ENCODE measurements at regions not wholly inside any gene's neighbourhood (a gene's known extent, or its start where the extent isn't known, plus 50 kb on each side); places are given as distances from the start of the nearest gene placed in this dataset.
A peak's percentile ranks its signal among the peaks of the same experiment; 100 is the strongest.
"Not testable (repeated sequence)": the region's sequence is repeated elsewhere in the genome, so short reads cannot be mapped to it uniquely, and the experiment has no call there.

DNA sequence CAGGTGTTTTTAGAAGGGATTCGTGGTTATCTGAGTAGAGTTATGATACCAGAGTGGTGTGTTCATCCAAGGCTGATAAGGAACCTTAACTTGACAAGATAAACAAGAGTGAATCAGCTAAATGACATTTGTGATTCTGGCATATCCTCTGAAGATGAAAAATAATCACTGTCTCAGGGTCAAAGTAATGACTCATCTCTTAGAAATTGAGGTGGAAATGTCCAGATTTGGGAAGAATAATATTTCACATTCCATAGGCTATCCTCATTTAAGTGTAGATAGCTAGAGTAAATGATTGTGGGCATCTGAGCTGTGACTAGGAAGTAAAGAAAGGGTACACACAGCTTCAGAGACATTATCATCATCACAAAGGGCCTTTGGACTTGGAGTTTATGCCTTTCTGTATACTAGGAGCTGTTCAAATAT is 255.7 kb downstream of the GJA1 start:
- DNase-seq (ENCODE audit: low read depth) = no peak

DNA sequence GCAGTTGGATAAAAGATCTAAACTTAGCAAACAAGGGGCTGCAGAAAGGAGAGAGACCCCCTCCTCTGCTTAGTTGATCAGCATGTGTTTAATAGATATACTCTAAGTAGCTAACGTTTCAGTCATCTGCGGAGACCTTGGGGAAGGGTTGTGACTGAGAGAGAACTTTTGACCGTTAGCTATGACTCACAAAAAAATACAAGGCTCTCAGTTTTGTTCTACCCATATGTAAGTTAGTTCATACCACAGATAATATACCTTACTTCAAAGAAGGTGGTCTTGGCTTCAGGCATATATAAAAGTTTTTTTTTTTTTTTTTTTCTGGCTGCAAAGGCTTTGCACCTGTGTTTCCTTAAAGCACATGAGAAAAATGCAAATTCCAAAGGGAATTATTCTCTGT is 258.9 kb downstream of the GJA1 start:
- DNase-seq (ENCODE audit: low read depth) = no peak

DNA sequence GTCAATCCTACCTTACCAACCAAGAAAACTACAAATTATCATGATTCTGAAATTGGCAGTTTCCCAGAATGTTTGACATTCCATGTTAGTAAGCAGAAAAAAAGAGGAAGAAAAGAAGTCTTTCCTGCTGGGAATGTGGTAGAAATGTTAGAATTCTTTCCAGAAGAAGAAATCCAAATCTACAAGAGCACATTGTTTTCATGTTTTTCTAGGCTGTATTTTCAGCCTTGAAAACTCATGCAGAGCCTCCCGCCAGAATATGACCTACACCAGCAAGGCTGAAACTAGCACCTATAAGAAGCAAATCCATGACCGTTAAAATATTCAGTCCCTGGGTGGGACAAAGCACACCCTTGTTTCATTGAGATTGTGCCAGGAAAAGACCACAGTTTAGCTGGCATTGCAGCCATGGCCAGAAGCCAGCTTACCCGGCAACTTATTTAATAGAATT is 259.4 kb downstream of the GJA1 start:
- peak; percentile 33 for DNase-seq (ENCODE audit: low read depth)

DNA sequence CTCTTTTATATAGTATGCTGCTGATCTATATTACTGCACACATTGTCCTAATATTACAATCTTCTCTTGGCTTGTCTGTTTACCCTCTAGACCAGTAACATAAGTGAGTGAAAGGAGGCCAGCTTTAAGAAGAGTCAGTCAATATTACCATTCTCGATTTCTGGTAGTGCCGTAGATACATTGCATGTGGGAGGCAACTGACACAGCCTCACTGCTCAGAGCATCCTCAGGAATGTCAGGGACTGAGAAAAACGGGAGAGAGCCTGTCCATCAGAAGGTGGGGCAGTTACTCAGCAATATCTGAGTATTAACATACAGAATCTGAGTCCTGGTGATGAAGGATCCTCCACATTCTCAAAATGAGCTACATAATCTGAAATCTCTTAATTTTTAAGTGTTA is 259.9 kb downstream of the GJA1 start:
- DNase-seq (ENCODE audit: low read depth) = no peak

DNA sequence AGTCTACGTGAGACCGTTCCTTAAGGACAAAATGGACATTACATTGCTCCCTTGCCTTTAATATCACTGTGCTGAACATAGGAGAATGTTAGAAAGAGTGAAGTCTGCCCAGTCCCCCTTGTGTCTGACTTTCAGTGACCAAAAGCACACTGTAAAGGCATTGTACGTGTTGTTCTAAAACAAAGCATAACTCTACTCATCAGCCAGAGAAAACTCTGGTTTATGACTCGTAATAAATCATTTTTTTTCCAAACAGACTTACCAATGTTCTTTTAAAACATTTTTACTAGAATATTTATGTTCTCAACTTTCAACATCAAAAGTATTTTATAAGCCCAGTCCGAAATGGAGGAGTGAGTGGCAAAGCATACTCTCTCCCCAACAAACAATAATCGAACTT is 262.5 kb downstream of the GJA1 start:
- no peak for DNase-seq (ENCODE audit: low read depth)

DNA sequence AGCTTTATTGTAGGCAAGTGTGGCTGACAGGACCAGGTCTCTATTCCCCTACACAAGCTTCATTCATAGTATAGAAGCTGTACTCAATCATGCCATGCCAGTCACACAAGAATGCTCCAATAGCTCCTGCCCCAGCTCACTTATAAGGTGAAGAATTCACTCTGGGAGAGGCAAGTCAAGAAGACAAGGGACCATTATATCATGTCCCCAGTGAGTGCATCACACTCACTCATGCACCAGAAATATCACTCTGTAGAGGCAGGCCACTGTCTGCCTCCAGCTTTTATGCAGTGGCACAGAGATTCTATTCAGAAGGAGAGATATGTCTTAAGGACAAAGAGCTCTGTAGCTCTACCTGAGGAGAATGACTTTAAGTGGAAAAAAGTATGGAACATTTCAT is 263.2 kb downstream of the GJA1 start:
- no peak for DNase-seq (ENCODE audit: low read depth)

DNA sequence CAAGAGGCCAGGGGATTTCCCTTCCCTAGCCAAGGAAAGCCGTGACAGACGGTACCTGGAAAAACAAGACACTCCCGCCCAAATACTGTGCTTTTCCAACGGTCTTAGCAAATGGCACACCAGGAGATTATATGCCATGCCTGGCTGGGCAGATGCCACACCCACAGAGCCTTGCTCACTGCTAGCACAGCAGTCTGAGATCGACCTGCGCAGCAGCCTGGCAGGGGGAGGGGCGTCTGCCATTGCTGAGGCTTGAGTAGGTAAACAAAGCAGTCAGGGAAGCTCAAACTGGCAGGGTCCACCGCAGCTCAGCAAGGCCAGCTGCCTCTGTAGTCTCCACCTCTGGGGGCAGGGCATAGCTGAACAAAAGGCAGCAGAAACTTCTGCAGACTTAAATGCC is 267.7 kb downstream of the GJA1 start:
- not testable (repeated sequence) for DNase-seq (ENCODE audit: low read depth)

DNA sequence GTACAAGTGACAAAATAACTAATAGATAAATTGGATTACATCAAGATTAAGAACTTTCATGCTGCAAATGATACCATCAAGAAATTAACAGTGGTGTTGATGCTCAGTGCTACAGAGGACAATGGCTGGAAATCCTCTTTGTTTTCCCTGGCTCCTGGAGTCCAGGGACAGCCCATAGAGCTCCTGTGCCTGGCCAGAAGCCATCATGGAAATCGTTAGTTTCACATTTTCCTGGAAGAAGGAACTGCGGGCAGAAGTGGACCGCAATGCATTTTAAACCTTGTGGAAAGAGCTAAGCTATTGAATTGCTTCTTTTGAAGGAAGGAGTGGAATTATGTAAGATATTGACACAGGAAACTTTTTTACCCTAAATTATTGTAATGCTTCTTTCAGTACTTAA is 276.0 kb downstream of the GJA1 start:
- DNase-seq (ENCODE audit: low read depth) = peak; percentile 47

DNA sequence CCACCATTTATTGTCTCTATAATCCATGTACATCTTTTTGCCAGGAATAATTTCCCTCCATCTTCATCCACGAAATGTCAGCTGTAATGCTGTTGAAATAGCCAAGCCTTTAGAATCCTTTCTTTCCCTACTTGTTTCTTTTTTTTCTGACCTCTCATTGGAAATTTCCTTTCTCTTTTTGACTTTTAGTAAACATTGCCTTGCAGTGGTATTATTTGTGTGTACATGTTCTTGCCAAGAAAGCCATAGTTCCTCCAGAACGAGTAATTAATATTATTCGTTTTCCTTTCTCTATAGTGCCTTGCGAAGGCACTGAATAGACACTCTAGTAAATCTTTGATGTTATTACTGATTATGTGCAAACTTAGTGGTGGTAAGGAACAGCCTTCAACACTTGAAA is 282.2 kb downstream of the GJA1 start:
- no peak for DNase-seq (ENCODE audit: low read depth)

DNA sequence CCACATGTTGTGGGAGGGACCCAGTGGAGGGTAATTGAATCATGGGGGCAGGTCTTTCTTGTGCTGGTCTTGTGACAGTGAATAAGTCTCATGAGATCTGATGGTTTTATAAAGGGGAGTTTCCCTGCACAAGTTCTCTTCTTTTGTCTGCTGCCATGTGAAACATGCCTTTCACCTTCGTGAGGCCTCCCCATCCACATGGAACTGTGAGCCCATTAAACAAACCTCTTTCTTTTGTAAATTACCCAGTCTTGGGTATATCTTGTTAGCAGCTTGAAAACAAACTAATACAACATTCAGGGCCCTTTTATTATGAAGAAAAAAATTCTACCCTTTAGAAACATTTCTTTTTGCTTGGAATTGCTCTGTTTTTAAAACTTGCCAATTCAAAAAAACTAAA is 285.4 kb downstream of the GJA1 start:
- not testable (repeated sequence) for DNase-seq (ENCODE audit: low read depth)

DNA sequence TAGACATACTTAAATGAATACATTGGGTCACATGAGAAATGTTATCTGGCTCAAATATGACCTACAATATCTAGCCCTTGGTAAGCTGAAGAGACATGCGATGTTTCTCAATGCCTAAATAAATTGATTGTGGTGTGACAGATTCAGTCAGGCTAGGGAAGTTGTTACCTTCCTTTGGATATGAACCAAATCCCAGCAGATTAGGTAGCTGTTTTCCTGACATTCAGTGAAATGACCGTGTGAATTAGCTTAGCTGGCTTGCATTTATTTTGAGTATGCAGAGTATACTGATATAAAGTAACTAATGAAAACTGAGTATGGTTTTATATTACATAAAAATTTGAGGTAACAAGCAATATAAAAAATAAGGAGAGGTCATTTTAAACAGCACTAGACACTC is 288.2 kb downstream of the GJA1 start:
- DNase-seq (ENCODE audit: low read depth) = no peak

DNA sequence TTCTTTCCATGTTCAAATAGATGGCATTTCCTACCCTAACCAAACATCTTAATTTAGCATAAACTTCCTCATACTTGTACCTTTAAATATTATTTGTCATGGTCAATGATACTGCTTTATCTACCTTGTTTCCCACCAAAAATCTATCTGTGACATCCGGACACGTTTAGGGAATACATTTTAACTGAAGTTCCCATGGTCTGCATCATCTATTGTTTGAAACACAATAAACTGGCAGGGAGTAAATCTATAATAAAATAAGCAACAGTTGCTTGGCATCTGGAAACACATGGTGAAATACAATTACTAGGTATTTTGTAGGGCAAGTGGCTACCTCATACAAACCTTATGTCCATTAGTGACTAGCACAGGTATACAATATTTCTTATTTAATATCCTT is 289.1 kb downstream of the GJA1 start:
- no peak for DNase-seq (ENCODE audit: low read depth)

DNA sequence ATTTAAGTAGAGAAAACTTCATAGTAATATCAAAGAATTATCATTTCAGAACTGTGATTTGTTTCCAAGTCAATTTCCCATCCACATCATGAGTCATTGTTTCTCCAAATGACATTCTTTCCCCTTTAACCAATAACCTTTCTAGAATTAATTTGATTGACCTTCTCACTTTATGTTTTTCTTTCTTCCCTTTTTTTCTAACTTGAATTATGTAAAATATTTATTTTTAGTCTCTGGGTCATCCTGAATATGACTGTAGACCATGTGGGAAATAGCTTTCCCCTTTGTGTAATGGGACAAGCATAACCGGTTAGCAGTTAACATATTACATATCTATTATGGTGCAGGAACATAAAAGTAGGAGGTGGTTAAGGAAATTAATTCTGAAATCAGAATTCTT is 291.1 kb downstream of the GJA1 start:
- peak; percentile 69 for DNase-seq (ENCODE audit: low read depth)

DNA sequence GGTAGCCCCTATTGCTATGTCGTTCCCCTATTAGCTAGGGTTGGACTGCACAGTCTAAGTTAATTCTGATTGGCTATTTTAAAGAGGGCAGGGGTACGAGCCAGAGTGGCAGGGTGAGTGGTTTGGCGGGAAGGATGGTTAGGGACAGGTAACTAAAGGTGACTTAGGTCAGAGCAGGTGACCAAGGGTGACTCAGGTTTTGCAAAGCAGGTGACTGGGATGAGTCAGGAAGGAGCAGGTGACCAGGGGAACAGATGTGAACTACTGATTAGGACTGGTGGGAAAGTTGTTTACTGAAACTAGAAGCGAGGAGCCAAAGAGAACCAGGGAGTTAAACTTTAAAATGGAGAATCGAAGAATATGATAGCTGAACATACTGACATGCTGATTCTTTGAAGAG is 295.2 kb downstream of the GJA1 start:
- DNase-seq (ENCODE audit: low read depth) = no peak

DNA sequence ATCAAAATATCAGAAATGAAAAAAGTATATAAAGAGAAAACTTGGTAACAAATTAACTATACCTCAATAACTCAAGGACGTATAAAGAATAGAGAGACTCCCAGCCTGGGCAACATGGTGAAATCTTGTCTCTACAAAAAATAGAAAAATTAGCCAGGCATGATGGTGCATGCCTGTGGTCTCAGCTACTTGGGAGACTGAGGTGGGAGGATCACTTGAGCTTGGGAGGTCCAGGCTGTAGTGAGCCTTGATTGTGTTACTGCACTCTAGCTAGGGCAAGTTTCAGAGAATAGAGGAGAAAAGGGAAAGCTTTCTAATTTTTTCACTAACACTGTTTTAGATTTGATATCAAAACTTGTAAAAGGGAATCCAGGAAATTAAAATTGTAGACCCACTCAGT is 295.9 kb downstream of the GJA1 start:
- no peak for DNase-seq (ENCODE audit: low read depth)

DNA sequence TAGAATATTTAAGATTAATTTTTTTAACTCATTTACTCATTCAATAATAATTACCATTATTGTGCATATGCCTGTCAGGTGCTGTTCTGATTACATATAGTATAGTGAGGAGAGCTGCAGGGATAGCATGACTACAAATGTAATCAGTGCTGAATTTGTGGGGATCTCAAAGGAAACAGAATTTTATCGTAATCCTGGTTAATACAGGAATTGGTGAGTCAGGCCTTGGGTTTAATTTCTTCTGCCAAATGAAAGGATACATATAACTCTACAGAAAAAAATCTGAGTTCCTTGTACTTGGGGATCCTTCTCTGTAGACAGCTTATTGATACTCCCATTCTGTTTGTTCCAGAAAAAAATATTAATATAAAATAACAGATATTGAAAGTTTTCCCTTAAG is 297.2 kb downstream of the GJA1 start:
- DNase-seq (ENCODE audit: low read depth) = peak; percentile 59

DNA sequence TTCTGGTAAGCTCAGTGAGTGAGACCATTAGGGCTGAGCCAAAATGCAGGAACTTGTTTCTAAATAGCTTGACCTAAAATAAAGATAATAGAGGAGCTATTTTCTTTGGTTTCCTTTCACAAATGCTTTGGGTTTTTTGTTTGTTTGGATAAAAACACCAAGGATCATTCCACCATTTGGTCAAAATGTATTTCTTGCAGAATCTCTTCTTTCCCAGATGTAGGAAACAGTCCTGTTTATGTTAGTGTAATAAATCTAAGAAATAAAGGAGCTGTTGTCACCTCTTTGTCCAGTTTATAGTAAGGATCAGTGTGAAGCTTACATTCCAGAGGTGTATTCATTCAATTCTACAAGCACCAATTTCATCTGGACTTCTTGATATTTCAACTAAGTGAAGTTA is 297.8 kb downstream of the GJA1 start:
- DNase-seq (ENCODE audit: low read depth) = no peak

DNA sequence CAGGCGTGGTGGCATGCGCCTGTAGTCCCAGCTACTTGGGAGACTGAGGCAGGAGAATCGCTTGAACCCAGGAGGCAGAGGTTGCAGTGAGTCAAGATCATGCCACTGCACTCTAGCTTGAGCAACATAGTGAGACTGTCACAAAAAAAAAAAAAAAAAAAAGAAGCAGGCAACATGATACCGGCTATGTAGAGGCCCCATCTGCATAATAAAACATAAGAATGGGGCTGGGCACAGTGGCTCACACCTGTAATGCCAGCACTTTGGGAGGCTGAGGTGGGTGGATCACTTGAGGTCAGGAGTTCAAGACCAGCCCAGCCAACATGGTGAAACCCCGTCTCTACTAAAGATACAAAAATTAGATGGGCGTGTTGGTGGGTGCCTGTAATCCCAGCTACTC is 304.7 kb downstream of the GJA1 start:
- DNase-seq (ENCODE audit: low read depth) = not testable (repeated sequence)

DNA sequence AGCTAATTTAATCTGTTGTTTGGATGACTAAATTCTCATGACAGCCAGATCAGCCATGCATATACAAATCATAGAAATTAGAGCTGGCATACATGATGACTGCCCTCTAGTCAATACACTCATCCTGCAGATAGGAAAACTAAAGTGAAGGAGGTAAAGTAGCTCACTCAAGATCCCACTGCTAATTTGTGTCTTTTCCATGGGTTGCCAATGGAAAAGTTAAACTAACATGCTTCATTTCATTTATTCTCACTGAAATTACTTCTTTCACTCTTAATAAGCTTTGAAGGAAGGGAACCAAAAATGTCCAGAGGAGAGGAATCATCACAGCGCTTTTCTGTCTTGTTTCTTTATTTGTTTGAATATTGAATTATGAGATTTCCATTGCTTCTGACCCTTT is 308.2 kb downstream of the GJA1 start:
- DNase-seq (ENCODE audit: low read depth) = no peak

DNA sequence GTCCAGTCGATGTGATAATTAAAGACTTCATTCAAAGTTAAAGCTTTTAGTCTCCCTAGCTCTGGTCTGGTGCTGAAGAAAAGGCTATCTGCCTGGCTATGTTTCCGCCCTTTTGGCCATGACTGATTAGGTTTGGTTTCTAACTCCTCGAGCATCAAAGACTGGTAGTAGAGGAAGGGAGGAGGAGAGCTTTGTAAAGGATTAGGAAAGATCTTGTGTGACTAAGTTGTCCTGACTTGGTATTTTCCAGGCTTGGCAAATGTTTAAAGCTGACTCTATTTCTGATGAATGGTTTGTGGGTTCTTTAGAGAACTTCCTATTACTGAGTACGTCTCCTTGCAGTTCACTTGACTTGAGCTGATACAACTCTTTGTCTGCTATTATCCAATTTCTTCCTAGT is 312.9 kb downstream of the GJA1 start:
- DNase-seq (ENCODE audit: low read depth) = peak; percentile 89

DNA sequence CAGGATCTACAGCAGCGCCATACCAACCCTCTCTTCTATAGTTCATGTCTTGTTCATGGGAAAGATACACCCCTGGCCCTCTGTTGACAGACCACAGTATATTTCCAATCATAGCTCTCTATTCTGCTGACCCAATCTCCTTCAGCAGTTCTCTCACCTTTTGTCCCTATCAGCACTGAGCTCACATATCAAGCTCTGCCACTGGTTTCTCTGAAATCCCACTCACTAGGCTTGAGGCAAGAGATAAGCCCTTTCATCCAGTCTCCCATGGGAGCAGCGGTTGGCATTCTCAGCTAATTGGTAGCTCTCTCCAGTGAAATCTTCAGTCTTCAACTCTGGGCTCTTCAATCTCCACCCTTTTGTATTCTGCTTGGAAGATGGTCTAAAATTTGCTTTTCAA is 313.4 kb downstream of the GJA1 start:
- DNase-seq (ENCODE audit: low read depth) = no peak

DNA sequence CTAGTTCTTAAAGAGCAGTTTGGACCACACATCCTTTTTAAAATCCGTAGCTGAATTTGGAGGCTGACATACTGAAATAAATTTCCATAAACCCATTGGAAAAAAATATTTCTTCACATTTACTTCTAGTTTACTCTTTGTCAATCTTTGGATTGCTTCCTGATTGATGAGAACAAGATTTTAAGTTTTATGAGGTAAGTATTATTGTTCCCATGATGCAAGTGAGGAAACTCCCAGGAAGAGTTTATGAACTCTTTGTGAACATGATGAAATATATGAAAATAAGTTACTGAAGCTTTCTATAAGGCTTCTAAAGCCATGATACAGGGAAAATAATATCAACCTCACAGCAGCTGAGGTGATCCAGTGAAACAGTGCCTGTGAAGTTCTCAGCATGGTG is 320.0 kb downstream of the GJA1 start:
- DNase-seq (ENCODE audit: low read depth) = no peak

DNA sequence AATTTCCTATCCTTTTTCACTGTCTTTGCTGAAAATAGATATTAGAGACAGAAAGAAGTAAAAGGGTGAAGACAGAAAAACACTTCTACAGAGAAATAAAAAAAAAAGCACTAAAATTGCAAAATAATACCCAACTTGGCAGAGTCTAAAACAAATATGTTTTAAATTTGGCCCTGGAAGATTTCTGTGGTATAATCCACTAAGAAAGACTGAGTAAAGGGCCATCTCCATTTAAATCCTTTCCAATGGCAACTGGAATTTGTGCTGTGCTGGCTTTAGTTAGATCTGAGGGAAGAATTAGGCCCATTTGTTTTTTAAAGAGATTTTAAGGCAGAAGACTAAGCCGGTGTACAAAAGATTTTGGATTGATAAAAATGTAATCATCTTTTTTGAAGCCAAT is 321.2 kb downstream of the GJA1 start:
- no peak for DNase-seq (ENCODE audit: low read depth)

DNA sequence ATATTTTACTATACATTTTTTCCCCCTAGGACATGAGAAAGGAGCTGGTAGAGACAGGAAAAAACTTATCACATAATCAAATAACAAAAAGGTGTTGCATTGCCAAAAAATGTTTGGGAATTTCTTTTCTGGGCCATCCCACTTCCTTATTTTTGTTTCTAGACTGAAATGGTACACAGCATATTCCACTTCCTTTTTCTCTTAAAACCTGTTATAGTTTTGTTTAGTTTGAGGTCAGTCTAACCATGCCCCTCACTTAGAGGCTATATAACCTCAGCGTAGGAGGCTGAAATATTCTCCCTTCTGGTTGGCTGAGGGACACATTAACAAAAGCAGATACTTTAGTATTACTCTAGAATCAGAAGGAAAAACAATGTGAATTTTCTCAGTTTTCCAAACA is 323.9 kb downstream of the GJA1 start:
- no peak for DNase-seq (ENCODE audit: low read depth)

DNA sequence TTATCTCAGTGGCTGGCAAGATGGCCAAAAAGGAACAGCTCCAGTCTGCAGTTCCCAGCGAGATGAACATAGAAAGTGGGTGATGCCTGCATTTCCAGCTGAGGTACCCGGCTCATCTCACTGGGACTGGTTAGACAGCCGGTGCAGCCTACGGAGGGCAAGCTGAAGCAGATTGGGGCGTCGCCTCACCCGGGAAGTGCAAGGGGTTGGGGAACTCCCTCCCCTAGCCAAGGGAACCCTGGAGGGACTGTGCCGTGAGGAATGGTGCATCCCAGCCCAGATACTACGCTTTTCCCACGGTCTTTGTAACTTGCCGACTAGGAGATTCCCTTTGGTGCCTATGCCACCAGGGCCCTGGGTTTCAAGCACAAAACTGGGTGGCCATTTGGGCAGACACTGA is 324.7 kb downstream of the GJA1 start:
- no peak for DNase-seq (ENCODE audit: low read depth)

All from stromal cell of bone marrow (primary cell).